HCT116 (cell line): ENCODE measurements at regions not wholly inside any gene's neighbourhood (a gene's known extent, or its start where the extent isn't known, plus 50 kb on each side); places are given as distances from the start of the nearest gene placed in this dataset.

ENCODE experiments used
- ATAC-seq: fragments of 200-7000 bp; cut with Tn5 transposase; 2 replicates; pipeline ENCODE4 v1.9.1; 2020; ENCODE audit warnings: mild to moderate bottlenecking, moderate library complexity
- BruUV-seq: library from RNA; stranded (reverse); fragments of 400-500 nt; replicated peaks from 2 replicates; lab custom pipeline; 2021; lab: Mats Ljungman, UMichigan
- CTCF ChIA-PET: fragments of 300-600 bp; sonication (Branson Sonifier 250); formaldehyde crosslinking; loops from one replicate; lab custom pipeline; 2021; ENCODE audit warnings: antibody characterized with exemption; lab: Charles Lee
- POLR2A ChIA-PET: fragments of 300-600, 350-600 bp; sonication (Branson Sonifier 250); formaldehyde crosslinking; loops from one replicate; lab custom pipeline; 2021; ENCODE audit warnings: antibody characterized with exemption; lab: Charles Lee
- RAD21 ChIA-PET, 2 experiments: fragments of 300-600 bp; sonication (Branson Sonifier 250); formaldehyde crosslinking; loops; one replicate each; lab custom pipeline; 2023; ENCODE audit warnings: low total read pairs in 2 of 2; ENCODE audit not compliant: uncharacterized antibody in 2 of 2, unreplicated experiment in 2 of 2, low non-redundant PET in 1 of 2; lab: Charles Lee
- DNase-seq: peaks from one replicate; pipeline ENCODE4 v3.0.0-alpha.2; 2010; ENCODE audit warnings: low read depth, low spot score
- H2AFZ ChIP-seq: fragments of 200-600 bp; shearing (Covaris generic), sonication (generic); 2 replicates; pipeline ENCODE4 v1.6.1; 2017; ENCODE audit warnings: low read depth, mixed run types, mixed read lengths, antibody characterized with exemption, low read length; ENCODE audit not compliant: poor library complexity, severe bottlenecking
- H3K27ac ChIP-seq: 2 replicates; pipeline ENCODE4 v1.5.1; 2012; ENCODE audit warnings: low read depth, low read length
- H3K27me3 ChIP-seq: fragments of 200-600 bp; sonication (generic); 2 replicates; pipeline ENCODE4 v1.6.1; 2016; ENCODE audit warnings: mixed run types, low read length, mixed read lengths; ENCODE audit not compliant: insufficient read depth
- H3K36me3 ChIP-seq, 2 experiments: fragments of 200-500 bp in 1 of 2; fragments of 200-600 bp in 1 of 2; sonication (Bioruptor generic) in 1 of 2; sonication (generic) in 1 of 2; 2 replicates each; pipeline versions ENCODE4 v1.5.1 to v1.6.1; 2014 to 2016; ENCODE audit warnings: low read length in 2 of 2, inconsistent platforms in 1 of 2, mixed read lengths in 1 of 2, mixed run types in 1 of 2; ENCODE audit not compliant: insufficient read depth in 2 of 2, control insufficient read depth in 1 of 2
- H3K4me1 ChIP-seq, 2 experiments: fragments of 200-600 bp in 1 of 2; sonication (generic) in 1 of 2; 2 replicates each; pipeline versions ENCODE4 v1.5.1 to v1.6.1; 2012 to 2017; ENCODE audit warnings: low read length in 2 of 2, inconsistent platforms in 1 of 2, mild to moderate bottlenecking in 1 of 2, mixed read lengths in 1 of 2, mixed run types in 1 of 2, moderate library complexity in 1 of 2; ENCODE audit not compliant: insufficient read depth in 2 of 2, control insufficient read depth in 1 of 2
- H3K4me2 ChIP-seq: fragments of 200-600 bp; sonication (generic); 2 replicates; pipeline ENCODE4 v1.6.1; 2017; ENCODE audit warnings: mixed run types, low read length, mixed read lengths
- H3K4me3 ChIP-seq, 2 experiments: fragments of 200-600 bp in 1 of 2; sonication (generic) in 1 of 2; replicated peaks in 1 of 2; 2 replicates each; pipeline ENCODE4 v1.5.1; 2011 to 2016; ENCODE audit warnings: low read length in 2 of 2, control low read depth in 1 of 2, low read depth in 1 of 2, mild to moderate bottlenecking in 1 of 2, mixed read lengths in 1 of 2, mixed run types in 1 of 2
- H3K79me2 ChIP-seq: fragments of 200-600 bp; sonication (generic); 2 replicates; pipeline ENCODE4 v1.6.1; 2017; ENCODE audit warnings: mild to moderate bottlenecking, mixed run types, low read length, moderate library complexity, mixed read lengths; ENCODE audit not compliant: insufficient read depth
- H3K9ac ChIP-seq: fragments of 200-600 bp; sonication (generic); 2 replicates; pipeline ENCODE4 v1.6.1; 2016; ENCODE audit warnings: low read length, mixed read lengths
- H3K9me2 ChIP-seq: fragments of 200-600 bp; sonication (generic), shearing (Covaris generic); 2 replicates; pipeline ENCODE4 v1.6.1; 2017; ENCODE audit warnings: mixed run types, mild to moderate bottlenecking, moderate library complexity; ENCODE audit not compliant: insufficient read depth
- H3K9me3 ChIP-seq, 2 experiments: fragments of 200-500 bp in 1 of 2; fragments of 200-600 bp in 1 of 2; sonication (Bioruptor generic) in 1 of 2; sonication (generic) in 1 of 2; 2 replicates each; pipeline ENCODE4 v1.6.1; 2014 to 2017; ENCODE audit warnings: low read length in 2 of 2, mixed read lengths in 2 of 2, inconsistent platforms in 1 of 2, low read depth in 1 of 2, mild to moderate bottlenecking in 1 of 2, mixed run types in 1 of 2, moderate library complexity in 1 of 2; ENCODE audit not compliant: control insufficient read depth in 1 of 2, insufficient read depth in 1 of 2
- H4K20me1 ChIP-seq: fragments of 200-600 bp; sonication (generic), shearing (Covaris generic); 2 replicates; pipeline ENCODE4 v1.6.1; 2017; ENCODE audit warnings: mixed run types, mild to moderate bottlenecking, moderate library complexity; ENCODE audit not compliant: insufficient read depth
- CBX3 ChIP-seq: IDR thresholded peaks from 2 replicates; pipeline ENCODE4 v1.6.1; 2012; ENCODE audit warnings: low read depth
- CEBPB ChIP-seq: IDR thresholded peaks from 2 replicates; pipeline ENCODE4 v1.6.1; 2012; ENCODE audit warnings: low read depth
- EGR1 ChIP-seq: IDR thresholded peaks from 2 replicates; pipeline ENCODE4 v1.6.1; 2012; ENCODE audit warnings: low read depth
- EZH2 ChIP-seq: fragments of 200-600 bp; sonication (generic); IDR thresholded peaks from 2 replicates; pipeline ENCODE4 v1.6.1; 2017; ENCODE audit warnings: antibody characterized with exemption, mixed run types
- EZH2phosphoT487 ChIP-seq: fragments of 200-600 bp; IDR thresholded peaks from 2 replicates; pipeline ENCODE4 v1.6.1; 2018; ENCODE audit warnings: antibody characterized with exemption, borderline replicate concordance
- FOSL1 ChIP-seq: IDR thresholded peaks from 2 replicates; pipeline ENCODE4 v1.6.1; 2012; ENCODE audit warnings: low read depth
- POLR2A ChIP-seq: IDR thresholded peaks from 2 replicates; pipeline ENCODE4 v1.7.0; 2011; ENCODE audit warnings: borderline replicate concordance; ENCODE audit not compliant: insufficient read depth, insufficient read length; ENCODE audit errors: extremely low read depth
- RAD21 ChIP-seq: IDR thresholded peaks from 2 replicates; pipeline ENCODE4 v1.6.1; 2012; ENCODE audit warnings: low read depth, mild to moderate bottlenecking
- SIN3A ChIP-seq: IDR thresholded peaks from 2 replicates; pipeline ENCODE4 v1.6.1; 2012; ENCODE audit warnings: low read depth
- SP1 ChIP-seq: IDR thresholded peaks from 2 replicates; pipeline ENCODE4 v1.6.1; 2012; ENCODE audit warnings: low read depth
- SRF ChIP-seq: IDR thresholded peaks from 2 replicates; pipeline ENCODE4 v1.6.1; 2012; ENCODE audit warnings: low read depth
- TCF7L2 ChIP-seq: IDR thresholded peaks from 2 replicates; pipeline ENCODE4 v1.7.0; 2011; ENCODE audit warnings: borderline replicate concordance, inconsistent platforms; ENCODE audit not compliant: insufficient read depth, insufficient read length; ENCODE audit errors: extremely low read depth
- YY1 ChIP-seq: IDR thresholded peaks from 2 replicates; pipeline ENCODE4 v1.6.1; 2011; ENCODE audit warnings: low read length, low read depth, moderate library complexity, mild to moderate bottlenecking; ENCODE audit not compliant: insufficient replicate concordance; ENCODE audit errors: extremely low read depth
- ZFX ChIP-seq: fragments of 450-650 bp; IDR thresholded peaks from 2 replicates; pipeline ENCODE4 v1.6.1; 2017
- ZNF274 ChIP-seq: fragments of 200-500 bp; sonication (Bioruptor generic); IDR thresholded peaks from 2 replicates; pipeline ENCODE4 v1.6.1; 2014; ENCODE audit warnings: mild to moderate bottlenecking, low read depth, low read length, inconsistent platforms
- intact Hi-C: fragments of 100-400 bp; cut with micrococcal nuclease; formaldehyde crosslinking; loops from 2 replicates; pipeline ENCODE4 v1.10.0; 2022
- TF ChIP-seq, protein P1 (sequence below): IDR thresholded peaks from 2 replicates; pipeline ENCODE4 v1.6.1; 2012
- TF ChIP-seq, protein P2 (sequence below): IDR thresholded peaks from 2 replicates; pipeline ENCODE4 v1.6.1; 2012; ENCODE audit warnings: low read depth
- TF ChIP-seq, protein P3 (sequence below): IDR thresholded peaks from 2 replicates; pipeline ENCODE4 v1.6.1; 2011; ENCODE audit warnings: mild to moderate bottlenecking, low read length, moderate library complexity; ENCODE audit not compliant: insufficient replicate concordance; ENCODE audit errors: extremely low read depth

DNA sequence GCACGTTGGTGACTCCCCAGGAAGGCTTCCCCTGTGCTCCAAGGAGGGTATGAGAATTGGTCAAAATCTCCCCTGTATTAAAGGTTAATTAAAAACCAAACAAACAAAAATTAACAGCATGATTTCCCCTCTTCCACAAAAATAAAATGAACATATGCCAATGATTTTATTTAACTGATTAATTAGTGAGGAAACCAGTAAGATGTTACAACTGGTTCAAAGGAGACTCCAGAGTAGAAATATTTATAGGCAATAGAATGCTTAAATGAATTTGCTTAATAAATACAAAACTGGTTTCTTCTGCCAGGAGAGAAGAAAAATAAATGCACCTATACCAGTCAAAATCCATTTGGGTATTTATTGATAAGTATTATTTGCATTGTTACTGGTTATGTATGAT is 249.5 kb upstream of the DEPDC1 start:
- no peak for DNase-seq
- no TSS peak for BruUV-seq
- CTCF ChIA-PET: no interaction called here
- no peak for TF ChIP-seq ZFX
- TF ChIP-seq YY1: no peak
- no peak for TF ChIP-seq SP1
- no peak for TF ChIP-seq SIN3A
- TF ChIP-seq POLR2A: no peak
- TF ChIP-seq, protein P1, sequence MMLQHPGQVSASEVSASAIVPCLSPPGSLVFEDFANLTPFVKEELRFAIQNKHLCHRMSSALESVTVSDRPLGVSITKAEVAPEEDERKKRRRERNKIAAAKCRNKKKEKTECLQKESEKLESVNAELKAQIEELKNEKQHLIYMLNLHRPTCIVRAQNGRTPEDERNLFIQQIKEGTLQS: no peak
- no peak for TF ChIP-seq FOSL1
- TF ChIP-seq ZNF274: no peak
- TF ChIP-seq, protein P2, sequence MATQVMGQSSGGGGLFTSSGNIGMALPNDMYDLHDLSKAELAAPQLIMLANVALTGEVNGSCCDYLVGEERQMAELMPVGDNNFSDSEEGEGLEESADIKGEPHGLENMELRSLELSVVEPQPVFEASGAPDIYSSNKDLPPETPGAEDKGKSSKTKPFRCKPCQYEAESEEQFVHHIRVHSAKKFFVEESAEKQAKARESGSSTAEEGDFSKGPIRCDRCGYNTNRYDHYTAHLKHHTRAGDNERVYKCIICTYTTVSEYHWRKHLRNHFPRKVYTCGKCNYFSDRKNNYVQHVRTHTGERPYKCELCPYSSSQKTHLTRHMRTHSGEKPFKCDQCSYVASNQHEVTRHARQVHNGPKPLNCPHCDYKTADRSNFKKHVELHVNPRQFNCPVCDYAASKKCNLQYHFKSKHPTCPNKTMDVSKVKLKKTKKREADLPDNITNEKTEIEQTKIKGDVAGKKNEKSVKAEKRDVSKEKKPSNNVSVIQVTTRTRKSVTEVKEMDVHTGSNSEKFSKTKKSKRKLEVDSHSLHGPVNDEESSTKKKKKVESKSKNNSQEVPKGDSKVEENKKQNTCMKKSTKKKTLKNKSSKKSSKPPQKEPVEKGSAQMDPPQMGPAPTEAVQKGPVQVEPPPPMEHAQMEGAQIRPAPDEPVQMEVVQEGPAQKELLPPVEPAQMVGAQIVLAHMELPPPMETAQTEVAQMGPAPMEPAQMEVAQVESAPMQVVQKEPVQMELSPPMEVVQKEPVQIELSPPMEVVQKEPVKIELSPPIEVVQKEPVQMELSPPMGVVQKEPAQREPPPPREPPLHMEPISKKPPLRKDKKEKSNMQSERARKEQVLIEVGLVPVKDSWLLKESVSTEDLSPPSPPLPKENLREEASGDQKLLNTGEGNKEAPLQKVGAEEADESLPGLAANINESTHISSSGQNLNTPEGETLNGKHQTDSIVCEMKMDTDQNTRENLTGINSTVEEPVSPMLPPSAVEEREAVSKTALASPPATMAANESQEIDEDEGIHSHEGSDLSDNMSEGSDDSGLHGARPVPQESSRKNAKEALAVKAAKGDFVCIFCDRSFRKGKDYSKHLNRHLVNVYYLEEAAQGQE: no peak
- TF ChIP-seq RAD21: no peak
- no peak for TF ChIP-seq EGR1
- TF ChIP-seq CBX3: no peak
- TF ChIP-seq EZH2phosphoT487: no peak
- TF ChIP-seq CEBPB: no peak
- TF ChIP-seq, protein P3, sequence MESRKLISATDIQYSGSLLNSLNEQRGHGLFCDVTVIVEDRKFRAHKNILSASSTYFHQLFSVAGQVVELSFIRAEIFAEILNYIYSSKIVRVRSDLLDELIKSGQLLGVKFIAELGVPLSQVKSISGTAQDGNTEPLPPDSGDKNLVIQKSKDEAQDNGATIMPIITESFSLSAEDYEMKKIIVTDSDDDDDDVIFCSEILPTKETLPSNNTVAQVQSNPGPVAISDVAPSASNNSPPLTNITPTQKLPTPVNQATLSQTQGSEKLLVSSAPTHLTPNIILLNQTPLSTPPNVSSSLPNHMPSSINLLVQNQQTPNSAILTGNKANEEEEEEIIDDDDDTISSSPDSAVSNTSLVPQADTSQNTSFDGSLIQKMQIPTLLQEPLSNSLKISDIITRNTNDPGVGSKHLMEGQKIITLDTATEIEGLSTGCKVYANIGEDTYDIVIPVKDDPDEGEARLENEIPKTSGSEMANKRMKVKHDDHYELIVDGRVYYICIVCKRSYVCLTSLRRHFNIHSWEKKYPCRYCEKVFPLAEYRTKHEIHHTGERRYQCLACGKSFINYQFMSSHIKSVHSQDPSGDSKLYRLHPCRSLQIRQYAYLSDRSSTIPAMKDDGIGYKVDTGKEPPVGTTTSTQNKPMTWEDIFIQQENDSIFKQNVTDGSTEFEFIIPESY: no peak
- TF ChIP-seq TCF7L2: no peak
- TF ChIP-seq SRF: no peak
- no peak for TF ChIP-seq EZH2
- no peak for ATAC-seq
- POLR2A ChIA-PET: no interaction called here
- H3K27me3 ChIP-seq: no peaks in the 10 kb centered on the region
- no peak overlapping the region for H3K9ac ChIP-seq
- H3K4me1 ChIP-seq: no peaks in the 10 kb centered on the region
- H3K4me3 ChIP-seq: no peak overlapping the region
- RAD21 ChIA-PET: no interaction called here
- no peaks in the 10 kb centered on the region for H4K20me1 ChIP-seq
- no peak overlapping the region for H2AFZ ChIP-seq
- H3K79me2 ChIP-seq: no peaks in the 10 kb centered on the region
- intact Hi-C loops: no loop called here
- no peaks in the 10 kb centered on the region for H3K9me2 ChIP-seq
- H3K36me3 ChIP-seq: no peaks in the 10 kb centered on the region
- no peaks in the 10 kb centered on the region; a peak in 1 of 4 replicates for H3K9me3 ChIP-seq
- H3K27ac ChIP-seq: no peak overlapping the region
- no peak overlapping the region for H3K4me2 ChIP-seq
